HG03460 (cell line): ENCODE measurements at regions not wholly inside any gene's neighbourhood (a gene's known extent, or its start where the extent isn't known, plus 50 kb on each side); places are given as distances from the start of the nearest gene placed in this dataset.

Source experiments
- ATAC-seq: cut with Tn5 transposase; IDR thresholded peaks from one replicate; pipeline ENCODE4 v1.9.1; 2021; ENCODE audit not compliant: unreplicated experiment

- no peak for ATAC-seq
These were observed 54.6 kb upstream of the PARM1 start for GRCh38 chr4:74878323-74878722.

- ATAC-seq = no peak
These were observed 57.5 kb upstream of the PARM1 start for GRCh38 chr4:74875451-74875850.

- no peak for ATAC-seq
These were observed 58.1 kb upstream of the PARM1 start for GRCh38 chr4:74874753-74875367.

- ATAC-seq = peak; percentile 96
These were observed 59.2 kb upstream of the PARM1 start for GRCh38 chr4:74873545-74874301.

- ATAC-seq = no peak
These were observed 64.7 kb upstream of the BTC start for GRCh38 chr4:74858921-74859562.

- ATAC-seq = no peak
These were observed 61.6 kb upstream of the BTC start for GRCh38 chr4:74855879-74856278.

GRCh38 chr4:74848774-74849173 lies 54.5 kb upstream of the BTC start:
- no peak for ATAC-seq

- no peak for ATAC-seq
These were observed 51.5 kb upstream of the BTC start for GRCh38 chr4:74845834-74846233.
